Lower leg skin (tissue), 4 donors: ENCODE measurements at regions not wholly inside any gene's neighbourhood (a gene's known extent, or its start where the extent isn't known, plus 50 kb on each side); places are given as distances from the start of the nearest gene placed in this dataset.

Experiments used
- DNase-seq, 2 donors: peaks; one replicate each; pipeline ENCODE4 v3.0.0-alpha.2; 2019; ENCODE audit warnings: low spot score in 2 of 2
- H3K4me3 ChIP-seq: fragments of 200-600 bp; sonication (generic); 2 replicates; pipeline ENCODE4 v1.5.1; 2017; ENCODE audit warnings: mild to moderate bottlenecking, low read depth; ENCODE audit not compliant: poor library complexity, severe bottlenecking
- CTCF ChIP-seq, 3 donors: fragments of 450-650 bp; IDR thresholded peaks; one replicate each; pipeline ENCODE4 v1.5.1; 2016; ENCODE audit warnings: antibody characterized with exemption in 3 of 3, mild to moderate bottlenecking in 3 of 3, moderate library complexity in 2 of 3
- POLR2A ChIP-seq, 2 donors: fragments of 450-650 bp; IDR thresholded peaks; one replicate each; pipeline ENCODE4 v1.6.1; 2016 to 2017; ENCODE audit warnings: antibody characterized with exemption in 2 of 2, mild to moderate bottlenecking in 1 of 2, moderate library complexity in 1 of 2
- WGBS, 2 donors: methylation state at CpG; one replicate each; pipeline ENCODE4 v1.1.5; 2018; 5-methylcytosine and 5-hydroxymethylcytosine counted together
- intact Hi-C: fragments of 100-400 bp; cut with DNase I; formaldehyde crosslinking; loops from one replicate; pipeline ENCODE4 v1.15.0; 2023; ENCODE audit warnings: low total_unique reads

GRCh38 chr12:87082756-87083155 lies 826.6 kb upstream of the MGAT4C start:
- intact Hi-C loops, result no loop called here
- no peak for DNase-seq
- 61 to 65% methylated on average over 2 of the region's 2 CpGs for WGBS, 2 donors
- H3K4me3 ChIP-seq, result no peak overlapping the region
- TF ChIP-seq POLR2A (IDR thresholded peaks at IDR 0.05), result no peak
- no peak for TF ChIP-seq CTCF (IDR thresholded peaks at IDR 0.05)

- intact Hi-C loops, result no loop called here
- DNase-seq, result no peak
- no peak overlapping the region for H3K4me3 ChIP-seq
- no peak for TF ChIP-seq POLR2A (IDR thresholded peaks at IDR 0.05)
- TF ChIP-seq CTCF (IDR thresholded peaks at IDR 0.05), result no peak
- 61 to 62% methylated on average over 2 of the region's 2 CpGs for whole genome bisulfite sequencing, 2 donors
These were observed 818.6 kb upstream of the MGAT4C start for GRCh38 chr12:87074781-87075180.

GRCh38 chr12:87066326-87066725 lies 810.1 kb upstream of the MGAT4C start:
- DNase-seq, result no peak
- intact Hi-C loops, result no loop called here
- WGBS, 2 donors, result 52 to 54% methylated on average over 2 of the region's 2 CpGs
- H3K4me3 ChIP-seq, result no peak overlapping the region
- TF ChIP-seq POLR2A (IDR thresholded peaks at IDR 0.05) (no peak), CTCF (IDR thresholded peaks at IDR 0.05) (no peak)

GRCh38 chr12:87059231-87059630 lies 803.0 kb upstream of the MGAT4C start:
- DNase-seq, result no peak
- no peak overlapping the region for H3K4me3 ChIP-seq
- intact Hi-C loops, result no loop called here
- TF ChIP-seq CTCF (IDR thresholded peaks at IDR 0.05) (no peak), POLR2A (IDR thresholded peaks at IDR 0.05) (no peak)
- WGBS, 2 donors, result 23 to 40% methylated on average over 1 of the region's 1 CpG

- intact Hi-C loops, result no loop called here
- TF ChIP-seq CTCF (IDR thresholded peaks at IDR 0.05) (no peak), POLR2A (IDR thresholded peaks at IDR 0.05) (no peak)
- no peak overlapping the region for H3K4me3 ChIP-seq
- no peak for DNase-seq
These were observed 798.0 kb upstream of the MGAT4C start for GRCh38 chr12:87054226-87054625.

- no peak for DNase-seq
- 60 to 73% methylated on average over 1 of the region's 1 CpG for WGBS, 2 donors
- TF ChIP-seq CTCF (IDR thresholded peaks at IDR 0.05) (no peak), POLR2A (IDR thresholded peaks at IDR 0.05) (no peak)
- H3K4me3 ChIP-seq, result no peak overlapping the region
- intact Hi-C loops, result no loop called here
These were observed 795.4 kb upstream of the MGAT4C start for GRCh38 chr12:87051621-87052020.
